ENCODE measurements at regions not wholly inside any gene's neighbourhood (a gene's known extent, or its start where the extent isn't known, plus 50 kb on each side); places are given as distances from the start of the nearest gene placed in this dataset.

GRCh38 chr6:138695193-138695592 lies 78.4 kb upstream of the CCDC28A start:
- TF ChIP-seq CTCF (IDR thresholded peaks at IDR 0.05 in 2 of 3, conservative IDR thresholded peaks at IDR 0.05 in 1 of 3; ENCODE audit: control insufficient read depth in 2 of 3, extremely low read depth in 1 of 3, insufficient read depth in 1 of 3, low read depth in 3 of 3, low read length in 3 of 3) (no peak), EZH2 (IDR thresholded peaks at IDR 0.05; ENCODE audit: borderline replicate concordance, control insufficient read depth, low read depth, low read length) (no peak)

Measured in GM12878 (cell line).